OCI-LY1 (cell line): ENCODE measurements at regions not wholly inside any gene's neighbourhood (a gene's known extent, or its start where the extent isn't known, plus 50 kb on each side); places are given as distances from the start of the nearest gene placed in this dataset.

Experiments used
- EZH2 ChIP-seq: fragments of 200-600 bp; sonication (generic), shearing (Covaris generic); IDR thresholded peaks from 2 replicates; pipeline ENCODE4 v1.8.0; 2017; ENCODE audit warnings: borderline replicate concordance, mixed run types, mild to moderate bottlenecking, antibody characterized with exemption, low read length, moderate library complexity, mixed read lengths
- TF ChIP-seq, protein P1 (sequence below): fragments of 200-600 bp; sonication (generic), shearing (Covaris generic); IDR thresholded peaks from 2 replicates; pipeline ENCODE4 v1.5.1; 2017; ENCODE audit warnings: mild to moderate bottlenecking, antibody characterized with exemption, low read length, moderate library complexity, mixed read lengths

GRCh38 chr13:30037766-30038165 is 187.3 kb upstream of the UBL3 start:
- TF ChIP-seq, protein P1, sequence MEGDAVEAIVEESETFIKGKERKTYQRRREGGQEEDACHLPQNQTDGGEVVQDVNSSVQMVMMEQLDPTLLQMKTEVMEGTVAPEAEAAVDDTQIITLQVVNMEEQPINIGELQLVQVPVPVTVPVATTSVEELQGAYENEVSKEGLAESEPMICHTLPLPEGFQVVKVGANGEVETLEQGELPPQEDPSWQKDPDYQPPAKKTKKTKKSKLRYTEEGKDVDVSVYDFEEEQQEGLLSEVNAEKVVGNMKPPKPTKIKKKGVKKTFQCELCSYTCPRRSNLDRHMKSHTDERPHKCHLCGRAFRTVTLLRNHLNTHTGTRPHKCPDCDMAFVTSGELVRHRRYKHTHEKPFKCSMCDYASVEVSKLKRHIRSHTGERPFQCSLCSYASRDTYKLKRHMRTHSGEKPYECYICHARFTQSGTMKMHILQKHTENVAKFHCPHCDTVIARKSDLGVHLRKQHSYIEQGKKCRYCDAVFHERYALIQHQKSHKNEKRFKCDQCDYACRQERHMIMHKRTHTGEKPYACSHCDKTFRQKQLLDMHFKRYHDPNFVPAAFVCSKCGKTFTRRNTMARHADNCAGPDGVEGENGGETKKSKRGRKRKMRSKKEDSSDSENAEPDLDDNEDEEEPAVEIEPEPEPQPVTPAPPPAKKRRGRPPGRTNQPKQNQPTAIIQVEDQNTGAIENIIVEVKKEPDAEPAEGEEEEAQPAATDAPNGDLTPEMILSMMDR: no peak
- no peak for TF ChIP-seq EZH2
